ENCODE measurements at regions not wholly inside any gene's neighbourhood (a gene's known extent, or its start where the extent isn't known, plus 50 kb on each side); places are given as distances from the start of the nearest gene placed in this dataset.
A peak's percentile ranks its signal among the peaks of the same experiment; 100 is the strongest.

GRCh38 chr3:59450437-59450836, 400.6 kb upstream of the CFAP20DC start:
- DNase-seq (ENCODE audit: low read depth, low spot score) = no peak

- no peak for DNase-seq (ENCODE audit: low read depth, low spot score)
Observed at GRCh38 chr3:59446775-59447465, 397.1 kb upstream of the CFAP20DC start.

- no peak for DNase-seq (ENCODE audit: low read depth, low spot score)
Observed at GRCh38 chr3:59444676-59445075, 394.9 kb upstream of the CFAP20DC start.

- DNase-seq (ENCODE audit: low read depth, low spot score) = no peak
Observed at GRCh38 chr3:59444294-59444671, 394.5 kb upstream of the CFAP20DC start.

GRCh38 chr3:59443618-59444293, 393.9 kb upstream of the CFAP20DC start:
- DNase-seq (ENCODE audit: low read depth, low spot score) = no peak

GRCh38 chr3:59442046-59442445, 392.2 kb upstream of the CFAP20DC start:
- no peak for DNase-seq (ENCODE audit: low read depth, low spot score)

- DNase-seq (ENCODE audit: low read depth, low spot score) = no peak
Observed at GRCh38 chr3:59440285-59441028, 390.6 kb upstream of the CFAP20DC start.

- DNase-seq (ENCODE audit: low read depth, low spot score) = no peak
Observed at GRCh38 chr3:59438492-59438891, 388.7 kb upstream of the CFAP20DC start.

GRCh38 chr3:59436164-59436958, 386.5 kb upstream of the CFAP20DC start:
- no peak for DNase-seq (ENCODE audit: low read depth, low spot score)

- no peak for DNase-seq (ENCODE audit: low read depth, low spot score)
Observed at GRCh38 chr3:59433546-59433945, 383.7 kb upstream of the CFAP20DC start.

GRCh38 chr3:59432665-59433064, 382.8 kb upstream of the CFAP20DC start:
- no peak for DNase-seq (ENCODE audit: low read depth, low spot score)

GRCh38 chr3:59430341-59430740, 380.5 kb upstream of the CFAP20DC start:
- DNase-seq (ENCODE audit: low read depth, low spot score) = no peak

- DNase-seq (ENCODE audit: low read depth, low spot score) = no peak
Observed at GRCh38 chr3:59429198-59429597, 379.4 kb upstream of the CFAP20DC start.

- no peak for DNase-seq (ENCODE audit: low read depth, low spot score)
Observed at GRCh38 chr3:59426821-59427565, 377.2 kb upstream of the CFAP20DC start.

GRCh38 chr3:59425942-59426341, 376.1 kb upstream of the CFAP20DC start:
- DNase-seq (ENCODE audit: low read depth, low spot score) = peak; percentile 17

GRCh38 chr3:59425371-59425770, 375.5 kb upstream of the CFAP20DC start:
- no peak for DNase-seq (ENCODE audit: low read depth, low spot score)

GRCh38 chr3:59424268-59425010, 374.6 kb upstream of the CFAP20DC start:
- DNase-seq (ENCODE audit: low read depth, low spot score) = no peak

- no peak for DNase-seq (ENCODE audit: low read depth, low spot score)
Observed at GRCh38 chr3:59423707-59424106, 373.9 kb upstream of the CFAP20DC start.

- DNase-seq (ENCODE audit: low read depth, low spot score) = no peak
Observed at GRCh38 chr3:59422312-59422711, 372.5 kb upstream of the CFAP20DC start.

- DNase-seq (ENCODE audit: low read depth, low spot score) = no peak
Observed at GRCh38 chr3:59418836-59419235, 369.0 kb upstream of the CFAP20DC start.
